DOHH2 (cell line): ENCODE measurements at regions not wholly inside any gene's neighbourhood (a gene's known extent, or its start where the extent isn't known, plus 50 kb on each side); places are given as distances from the start of the nearest gene placed in this dataset.

Source experiments
- H3F3A ChIP-seq: fragments of 200-600 bp; sonication (generic), shearing (Covaris generic); 2 replicates; pipeline ENCODE4 v1.6.0; 2016; ENCODE audit warnings: antibody characterized with exemption, mild to moderate bottlenecking; ENCODE audit not compliant: control insufficient read depth, insufficient read depth
- H3K27ac ChIP-seq: fragments of 200-600 bp; sonication (generic); 2 replicates; pipeline ENCODE4 v1.5.1; 2014; ENCODE audit warnings: low read depth, mild to moderate bottlenecking, low read length, moderate library complexity
- H3K27me3 ChIP-seq: fragments of 200-600 bp; sonication (generic); 2 replicates; pipeline ENCODE4 v1.6.1; 2014; ENCODE audit warnings: mild to moderate bottlenecking, low read length, mixed read lengths; ENCODE audit not compliant: control insufficient read depth
- H3K36me3 ChIP-seq: fragments of 200-600 bp; sonication (generic); 2 replicates; pipeline ENCODE4 v1.6.1; 2014; ENCODE audit warnings: mild to moderate bottlenecking, low read length, moderate library complexity, mixed read lengths; ENCODE audit not compliant: control insufficient read depth
- H3K4me1 ChIP-seq: fragments of 200-600 bp; sonication (generic); 2 replicates; pipeline ENCODE4 v1.6.1; 2014; ENCODE audit warnings: mild to moderate bottlenecking, low read length, mixed read lengths; ENCODE audit not compliant: control insufficient read depth
- H3K4me2 ChIP-seq: fragments of 200-600 bp; sonication (generic); 2 replicates; pipeline ENCODE4 v1.6.0; 2014; ENCODE audit warnings: mild to moderate bottlenecking, low read length, moderate library complexity
- H3K4me3 ChIP-seq: fragments of 200-600 bp; sonication (generic); 2 replicates; pipeline ENCODE4 v1.5.1; 2014; ENCODE audit warnings: mild to moderate bottlenecking, low read length, mixed read lengths
- H3K79me2 ChIP-seq: fragments of 200-600 bp; sonication (generic); 2 replicates; pipeline ENCODE4 v1.6.1; 2014; ENCODE audit warnings: mild to moderate bottlenecking, low read length, mixed read lengths; ENCODE audit not compliant: control insufficient read depth
- H3K9me2 ChIP-seq: fragments of 200-600 bp; sonication (generic); replicated peaks from 2 replicates; pipeline ENCODE4 v1.6.1; 2014; ENCODE audit warnings: mild to moderate bottlenecking, low read length, mixed read lengths; ENCODE audit not compliant: control insufficient read depth
- H3K9me3 ChIP-seq: fragments of 200-600 bp; sonication (generic); 2 replicates; pipeline ENCODE4 v1.6.1; 2014; ENCODE audit warnings: antibody characterized with exemption, low read length, mixed read lengths; ENCODE audit not compliant: control insufficient read depth, insufficient read depth
- H4K20me1 ChIP-seq: fragments of 200-600 bp; sonication (generic); 2 replicates; pipeline ENCODE4 v1.6.0; 2014; ENCODE audit warnings: low read depth, mild to moderate bottlenecking, antibody characterized with exemption, low read length, moderate library complexity; ENCODE audit not compliant: control insufficient read depth, insufficient read depth
- CTCF ChIP-seq: fragments of 200-600 bp; sonication (generic); IDR thresholded peaks from one replicate; pipeline ENCODE4 v1.5.1; 2014; ENCODE audit warnings: antibody characterized with exemption, mild to moderate bottlenecking, low read depth, low read length; ENCODE audit not compliant: poor library complexity, severe bottlenecking
- EZH2phosphoT487 ChIP-seq: fragments of 200-600 bp; sonication (generic); IDR thresholded peaks from 2 replicates; pipeline ENCODE4 v1.6.1; 2017; ENCODE audit warnings: borderline replicate concordance, mild to moderate bottlenecking, antibody characterized with exemption, low read length, moderate library complexity, mixed read lengths

GRCh38 chr3:89808680-89809197 is 701.3 kb downstream of the EPHA3 start:
- no peaks in the 10 kb centered on the region for H3K36me3 ChIP-seq
- TF ChIP-seq CTCF (no peak), EZH2phosphoT487 (no peak)
- H3K4me1 ChIP-seq, result no peaks in the 10 kb centered on the region
- no peaks in the 10 kb centered on the region; the same call in 1 of the 2 replicates for H3K9me3 ChIP-seq
- H3K9me2 ChIP-seq, result no peaks in the 10 kb centered on the region
- H3K4me2 ChIP-seq, result no peak overlapping the region
- no peaks in the 10 kb centered on the region for H3F3A ChIP-seq
- no peak overlapping the region for H3K4me3 ChIP-seq
- H4K20me1 ChIP-seq, result no peaks in the 10 kb centered on the region
- no peaks in the 10 kb centered on the region for H3K79me2 ChIP-seq
- H3K27me3 ChIP-seq, result no peaks in the 10 kb centered on the region
- H3K27ac ChIP-seq, result no peak overlapping the region

GRCh38 chr3:89813500-89813899 is 706.1 kb downstream of the EPHA3 start:
- Histone ChIP-seq H3K27me3 (no peaks in the 10 kb centered on the region), H3F3A (no peaks in the 10 kb centered on the region), H4K20me1 (no peaks in the 10 kb centered on the region), H3K4me1 (no peaks in the 10 kb centered on the region), H3K4me2 (no peak overlapping the region), H3K79me2 (no peaks in the 10 kb centered on the region), H3K9me2 (no peaks in the 10 kb centered on the region), H3K36me3 (no peaks in the 10 kb centered on the region), H3K9me3 (no peaks in the 10 kb centered on the region; the same call in 1 of the 2 replicates), H3K4me3 (no peak overlapping the region), H3K27ac (no peak overlapping the region)
- TF ChIP-seq CTCF (no peak), EZH2phosphoT487 (no peak)

- Histone ChIP-seq H3K9me2 (no peaks in the 10 kb centered on the region), H3K4me1 (no peaks in the 10 kb centered on the region), H3F3A (no peaks in the 10 kb centered on the region), H3K27me3 (no peaks in the 10 kb centered on the region), H3K4me2 (no peak overlapping the region), H3K36me3 (no peaks in the 10 kb centered on the region), H3K79me2 (no peaks in the 10 kb centered on the region), H3K27ac (no peak overlapping the region), H3K9me3 (no peaks in the 10 kb centered on the region), H3K4me3 (no peak overlapping the region), H4K20me1 (no peaks in the 10 kb centered on the region)
- no peak for TF ChIP-seq EZH2phosphoT487
Observed at GRCh38 chr3:89841041-89841440, 733.6 kb downstream of the EPHA3 start.

- H3K79me2 ChIP-seq, result no peaks in the 10 kb centered on the region
- no peaks in the 10 kb centered on the region for H3K27me3 ChIP-seq
- no peaks in the 10 kb centered on the region for H3F3A ChIP-seq
- no peaks in the 10 kb centered on the region for H4K20me1 ChIP-seq
- H3K4me1 ChIP-seq, result no peaks in the 10 kb centered on the region
- TF ChIP-seq EZH2phosphoT487 (no peak), CTCF (no peak)
- no peaks in the 10 kb centered on the region for H3K36me3 ChIP-seq
- no peak overlapping the region for H3K4me3 ChIP-seq
- H3K27ac ChIP-seq, result no peak overlapping the region
- no peak overlapping the region for H3K4me2 ChIP-seq
- H3K9me3 ChIP-seq, result no peaks in the 10 kb centered on the region
- no peaks in the 10 kb centered on the region for H3K9me2 ChIP-seq
Observed at GRCh38 chr3:89845053-89845452, 737.6 kb downstream of the EPHA3 start.
